ENCODE measurements at regions not wholly inside any gene's neighbourhood (a gene's known extent, or its start where the extent isn't known, plus 50 kb on each side); places are given as distances from the start of the nearest gene placed in this dataset.

DNA sequence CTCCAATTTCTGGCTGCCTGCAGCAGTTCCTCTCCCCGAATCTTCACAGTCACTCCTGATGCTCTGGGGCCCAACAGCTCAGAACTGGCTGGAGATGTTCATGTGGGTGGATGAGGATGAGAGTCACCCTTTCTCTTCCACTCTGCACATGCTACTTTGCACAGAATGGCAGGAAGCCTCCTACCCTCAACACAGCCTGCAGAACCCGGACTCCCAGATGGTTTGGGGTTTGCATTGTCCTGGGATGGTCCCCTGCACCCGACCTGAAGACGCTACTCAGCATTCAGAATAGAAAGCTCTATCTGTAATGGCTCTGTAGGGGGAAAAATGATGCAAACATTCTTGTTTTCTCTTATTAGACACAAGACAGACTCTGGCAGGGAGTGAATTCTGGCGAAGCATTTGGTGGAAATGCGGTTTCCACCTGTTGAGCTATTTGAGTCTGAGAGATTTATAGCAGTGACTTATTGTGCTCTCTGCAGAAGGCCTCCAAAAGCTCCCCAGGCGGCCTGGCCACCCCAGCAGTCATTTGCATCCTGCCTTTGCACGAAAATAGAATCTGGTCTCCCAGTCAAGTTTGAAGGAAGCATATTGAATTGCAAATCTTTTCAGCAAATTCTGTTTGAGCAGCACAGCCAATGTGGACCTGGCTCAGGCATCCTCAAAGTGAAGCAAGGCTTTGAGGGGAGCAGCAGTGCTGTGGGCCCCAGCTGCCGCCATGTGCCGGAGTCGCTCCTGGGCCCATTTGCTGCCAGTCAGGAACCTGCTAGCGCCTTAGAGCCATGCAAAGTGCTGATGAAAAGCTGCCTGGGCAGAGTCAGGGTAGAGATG, 309.3 kb downstream of the TCERG1L start:
- no peak overlapping the region for H3K4me3 ChIP-seq (ENCODE audit: low read depth, low read length)
- DNase-seq (ENCODE audit: low read depth) (no peak), FAIRE-seq (no peak)
- TF ChIP-seq, protein P1, sequence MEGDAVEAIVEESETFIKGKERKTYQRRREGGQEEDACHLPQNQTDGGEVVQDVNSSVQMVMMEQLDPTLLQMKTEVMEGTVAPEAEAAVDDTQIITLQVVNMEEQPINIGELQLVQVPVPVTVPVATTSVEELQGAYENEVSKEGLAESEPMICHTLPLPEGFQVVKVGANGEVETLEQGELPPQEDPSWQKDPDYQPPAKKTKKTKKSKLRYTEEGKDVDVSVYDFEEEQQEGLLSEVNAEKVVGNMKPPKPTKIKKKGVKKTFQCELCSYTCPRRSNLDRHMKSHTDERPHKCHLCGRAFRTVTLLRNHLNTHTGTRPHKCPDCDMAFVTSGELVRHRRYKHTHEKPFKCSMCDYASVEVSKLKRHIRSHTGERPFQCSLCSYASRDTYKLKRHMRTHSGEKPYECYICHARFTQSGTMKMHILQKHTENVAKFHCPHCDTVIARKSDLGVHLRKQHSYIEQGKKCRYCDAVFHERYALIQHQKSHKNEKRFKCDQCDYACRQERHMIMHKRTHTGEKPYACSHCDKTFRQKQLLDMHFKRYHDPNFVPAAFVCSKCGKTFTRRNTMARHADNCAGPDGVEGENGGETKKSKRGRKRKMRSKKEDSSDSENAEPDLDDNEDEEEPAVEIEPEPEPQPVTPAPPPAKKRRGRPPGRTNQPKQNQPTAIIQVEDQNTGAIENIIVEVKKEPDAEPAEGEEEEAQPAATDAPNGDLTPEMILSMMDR (IDR thresholded peaks at IDR 0.05; ENCODE audit: insufficient read depth, low read length, severe bottlenecking) = no peak
- H3K27me3 ChIP-seq (ENCODE audit: control insufficient read depth, insufficient read depth, low read length) = no peaks in the 10 kb centered on the region
- H3K36me3 ChIP-seq (ENCODE audit: control insufficient read depth, insufficient read depth, low read length) = no peaks in the 10 kb centered on the region

DNA sequence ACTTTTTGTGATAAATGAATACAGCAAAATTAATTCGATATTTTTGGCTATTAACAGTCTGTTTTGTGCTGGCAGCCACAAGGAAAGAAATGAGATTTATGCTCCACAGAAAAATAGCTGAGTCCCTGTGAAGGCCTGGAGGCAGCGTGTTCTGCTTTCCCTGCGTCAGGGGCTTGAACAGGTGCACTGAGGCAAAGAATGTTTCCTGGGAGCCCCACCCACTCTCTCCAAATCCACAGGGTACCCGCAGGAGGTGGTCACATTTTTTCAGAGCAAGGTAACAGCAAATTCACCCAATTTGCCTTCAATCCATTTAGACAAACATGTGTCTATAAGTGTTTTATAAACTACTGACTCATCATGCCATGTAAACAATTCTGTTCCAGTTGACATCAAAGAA, 308.1 kb downstream of the TCERG1L start:
- FAIRE-seq (peak; percentile 36), DNase-seq (ENCODE audit: low read depth) (no peak)
- TF ChIP-seq, protein P1 (IDR thresholded peaks at IDR 0.05; ENCODE audit: insufficient read depth, low read length, severe bottlenecking) = no peak
- Histone ChIP-seq H3K4me3 (ENCODE audit: low read depth, low read length) (no peak overlapping the region), H3K27me3 (ENCODE audit: control insufficient read depth, insufficient read depth, low read length) (no peaks in the 10 kb centered on the region), H3K36me3 (ENCODE audit: control insufficient read depth, insufficient read depth, low read length) (no peaks in the 10 kb centered on the region)

DNA sequence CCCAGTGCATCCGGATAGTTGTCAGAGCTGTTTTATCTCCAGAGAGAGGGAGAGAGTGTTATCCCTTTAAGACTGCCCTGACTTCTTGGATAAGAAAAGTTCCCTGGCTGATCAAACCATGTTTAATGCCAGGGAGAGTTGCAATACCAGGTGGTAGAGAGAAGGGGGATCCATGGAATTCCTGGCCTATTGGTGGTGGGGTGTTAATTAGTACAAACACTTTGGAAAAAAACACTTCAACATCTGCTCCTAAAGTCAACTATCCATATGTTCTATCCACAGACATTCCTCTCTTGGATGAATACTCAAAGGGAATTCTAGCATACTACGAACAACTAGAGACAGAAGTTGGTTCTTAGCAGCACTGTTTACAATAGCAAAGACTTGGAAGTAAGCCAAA, 307.2 kb downstream of the TCERG1L start:
- H3K27me3 ChIP-seq (ENCODE audit: control insufficient read depth, insufficient read depth, low read length) = no peaks in the 10 kb centered on the region
- H3K36me3 ChIP-seq (ENCODE audit: control insufficient read depth, insufficient read depth, low read length) = no peaks in the 10 kb centered on the region
- no peak overlapping the region for H3K4me3 ChIP-seq (ENCODE audit: low read depth, low read length)
- FAIRE-seq (no peak), DNase-seq (ENCODE audit: low read depth) (no peak)
- TF ChIP-seq, protein P1 (IDR thresholded peaks at IDR 0.05; ENCODE audit: insufficient read depth, low read length, severe bottlenecking) = no peak

DNA sequence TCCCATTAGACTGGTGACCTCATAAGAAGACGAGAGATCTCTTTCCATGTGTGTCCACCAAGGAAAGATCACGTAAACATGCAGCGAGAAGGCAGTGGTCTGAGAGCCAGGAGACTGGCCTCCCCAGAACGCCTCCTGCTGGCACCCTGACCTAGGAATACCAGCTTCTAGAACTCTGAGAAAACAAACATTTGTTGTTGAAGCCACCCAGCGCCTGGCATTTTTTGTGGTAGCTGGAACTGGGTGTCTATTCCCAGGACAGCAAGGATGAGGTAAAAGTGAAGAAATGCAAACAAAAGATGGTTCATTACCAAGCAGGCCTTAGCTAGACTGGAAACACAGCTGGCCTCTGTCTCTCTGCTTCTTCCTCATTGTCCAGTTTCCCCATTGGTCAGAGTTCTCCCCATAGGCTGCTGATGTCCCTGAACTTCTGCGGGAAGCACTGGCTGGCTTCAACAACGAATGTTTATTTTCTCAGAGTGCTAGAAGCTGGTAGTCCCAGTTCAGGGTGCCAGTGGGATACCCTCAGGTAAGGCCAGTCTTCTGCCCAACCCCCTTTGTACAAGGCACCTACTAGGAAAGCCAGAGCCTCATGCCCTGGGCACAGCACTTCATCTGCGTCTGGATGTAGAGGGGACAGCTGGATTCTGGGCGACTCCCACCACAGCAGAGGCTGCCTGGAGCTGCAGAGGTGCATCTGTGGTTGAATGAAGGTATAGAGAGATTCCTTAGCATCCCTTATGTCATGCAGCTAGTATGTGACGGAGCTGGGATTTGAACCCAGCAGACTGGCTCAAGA, 304.9 kb downstream of the TCERG1L start:
- no peak for DNase-seq (ENCODE audit: low read depth)
- TF ChIP-seq, protein P1 (IDR thresholded peaks at IDR 0.05; ENCODE audit: insufficient read depth, low read length, severe bottlenecking) = no peak
- FAIRE-seq = no peak

DNA sequence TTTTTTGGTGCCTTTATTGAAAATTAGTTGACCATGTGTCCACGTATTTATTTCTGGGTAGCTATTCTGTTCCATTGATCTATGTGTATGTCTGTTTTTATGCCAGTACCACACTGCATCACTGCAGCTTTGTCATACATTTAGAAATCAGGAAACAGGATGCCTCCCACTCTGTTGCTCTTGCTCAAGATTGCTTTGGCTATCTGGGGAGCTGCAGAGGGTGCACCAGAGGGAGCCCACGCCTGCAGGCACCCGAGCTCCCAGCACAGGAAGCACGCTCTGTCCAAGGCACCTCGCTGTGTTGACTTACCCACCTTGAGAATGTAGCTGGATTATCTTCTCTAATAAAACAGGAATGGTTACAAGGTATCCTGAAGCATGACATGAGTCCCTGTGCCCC, 301.7 kb downstream of the TCERG1L start:
- FAIRE-seq = no peak
- Histone ChIP-seq H3K4me3 (ENCODE audit: low read depth, low read length) (no peak overlapping the region), H3K27me3 (ENCODE audit: control insufficient read depth, insufficient read depth, low read length) (no peaks in the 10 kb centered on the region), H3K36me3 (ENCODE audit: control insufficient read depth, insufficient read depth, low read length) (no peaks in the 10 kb centered on the region)
- no peak for DNase-seq (ENCODE audit: low read depth)
- TF ChIP-seq, protein P1 (IDR thresholded peaks at IDR 0.05; ENCODE audit: insufficient read depth, low read length, severe bottlenecking) = no peak

More for the DNA sequence above, 304.9 kb downstream of the TCERG1L start:
- no peaks in the 10 kb centered on the region for H3K27me3 ChIP-seq (ENCODE audit: control insufficient read depth, insufficient read depth, low read length)
- no peak overlapping the region for H3K4me3 ChIP-seq (ENCODE audit: low read depth, low read length)
- no peaks in the 10 kb centered on the region for H3K36me3 ChIP-seq (ENCODE audit: control insufficient read depth, insufficient read depth, low read length)

Data from bronchial epithelial cell (primary cell).